GM21515 (cell line): ENCODE measurements at regions not wholly inside any gene's neighbourhood (a gene's known extent, or its start where the extent isn't known, plus 50 kb on each side); places are given as distances from the start of the nearest gene placed in this dataset.

ENCODE experiments used
- ATAC-seq: cut with Tn5 transposase; IDR thresholded peaks from one replicate; pipeline ENCODE4 v1.9.1; 2021; ENCODE audit not compliant: unreplicated experiment

- ATAC-seq = no peak
These were observed 338.7 kb downstream of the SIPA1L2 start for GRCh38 chr1:232291261-232291660.

- ATAC-seq = no peak
These were observed 339.4 kb downstream of the SIPA1L2 start for GRCh38 chr1:232290570-232290969.

GRCh38 chr1:232287676-232288569 is 342.0 kb downstream of the SIPA1L2 start:
- ATAC-seq = no peak

- no peak for ATAC-seq
These were observed 344.8 kb downstream of the SIPA1L2 start for GRCh38 chr1:232285138-232285537.

- no peak for ATAC-seq
These were observed 346.1 kb downstream of the SIPA1L2 start for GRCh38 chr1:232283864-232284263.

- no peak for ATAC-seq
These were observed 347.4 kb downstream of the SIPA1L2 start for GRCh38 chr1:232282498-232282897.

DNA sequence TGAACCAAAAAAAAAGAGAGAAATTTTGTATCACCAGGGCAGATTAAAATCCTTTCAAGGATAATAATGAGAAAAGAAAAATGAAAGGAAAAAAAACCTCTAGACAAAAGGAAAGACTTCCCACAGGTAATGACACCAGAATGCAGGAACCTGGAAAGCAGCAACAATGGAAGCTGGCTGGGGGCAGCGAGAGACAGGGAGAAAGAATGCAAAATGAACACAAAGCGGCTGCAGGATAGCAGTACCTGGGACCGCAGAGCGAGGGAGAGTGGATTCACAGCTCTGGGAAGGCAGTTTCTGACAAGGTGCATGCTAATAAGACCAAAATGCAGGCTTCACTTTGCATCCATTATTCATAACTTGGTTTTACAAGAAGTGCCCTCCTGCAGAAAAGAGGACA is 349.0 kb downstream of the SIPA1L2 start:
- ATAC-seq = no peak

DNA sequence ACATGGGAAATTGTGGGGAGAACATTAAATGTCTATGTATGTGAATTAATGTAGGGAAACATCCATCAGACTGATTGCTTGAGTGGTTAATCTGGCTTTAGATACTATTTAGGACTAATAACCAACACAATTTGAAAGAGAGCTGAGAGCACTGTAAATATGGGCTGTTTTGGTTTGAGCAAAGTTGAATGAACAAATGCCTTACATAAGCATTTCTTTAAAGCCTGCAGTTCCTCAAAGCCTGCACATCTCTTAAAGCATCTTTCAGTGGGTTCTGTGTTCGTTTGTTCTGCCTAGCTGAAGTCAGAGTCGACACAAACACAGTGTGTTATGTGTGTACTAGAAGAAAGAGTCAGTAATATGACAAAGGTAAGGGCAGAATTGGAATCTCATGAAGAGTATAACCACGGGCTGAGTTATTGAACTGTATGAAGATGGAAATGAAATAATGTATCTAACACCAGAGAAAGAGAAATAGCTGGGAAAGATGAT is 350.0 kb downstream of the SIPA1L2 start:
- ATAC-seq = no peak

- no peak for ATAC-seq
These were observed 351.0 kb downstream of the SIPA1L2 start for GRCh38 chr1:232278925-232279324.

DNA sequence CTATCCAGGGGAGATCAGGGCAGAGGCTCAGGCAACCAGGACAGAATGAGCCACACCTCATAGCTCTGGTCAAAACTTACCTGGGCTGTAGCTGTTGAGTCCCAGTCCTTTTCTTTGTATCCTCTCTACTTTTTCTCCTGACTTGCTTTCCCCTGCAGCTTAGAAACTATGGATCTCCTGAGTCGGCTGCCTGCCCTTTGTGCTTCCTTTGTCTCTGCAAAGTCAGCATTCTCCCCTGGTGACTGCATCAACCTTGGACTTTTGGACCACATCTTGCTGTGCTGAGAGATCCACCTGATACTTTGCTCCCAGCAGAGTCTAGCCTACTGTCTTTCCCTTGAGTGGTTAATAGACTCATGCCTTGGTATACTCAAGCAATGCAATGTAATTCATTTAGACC is 353.3 kb downstream of the SIPA1L2 start:
- ATAC-seq = no peak

DNA sequence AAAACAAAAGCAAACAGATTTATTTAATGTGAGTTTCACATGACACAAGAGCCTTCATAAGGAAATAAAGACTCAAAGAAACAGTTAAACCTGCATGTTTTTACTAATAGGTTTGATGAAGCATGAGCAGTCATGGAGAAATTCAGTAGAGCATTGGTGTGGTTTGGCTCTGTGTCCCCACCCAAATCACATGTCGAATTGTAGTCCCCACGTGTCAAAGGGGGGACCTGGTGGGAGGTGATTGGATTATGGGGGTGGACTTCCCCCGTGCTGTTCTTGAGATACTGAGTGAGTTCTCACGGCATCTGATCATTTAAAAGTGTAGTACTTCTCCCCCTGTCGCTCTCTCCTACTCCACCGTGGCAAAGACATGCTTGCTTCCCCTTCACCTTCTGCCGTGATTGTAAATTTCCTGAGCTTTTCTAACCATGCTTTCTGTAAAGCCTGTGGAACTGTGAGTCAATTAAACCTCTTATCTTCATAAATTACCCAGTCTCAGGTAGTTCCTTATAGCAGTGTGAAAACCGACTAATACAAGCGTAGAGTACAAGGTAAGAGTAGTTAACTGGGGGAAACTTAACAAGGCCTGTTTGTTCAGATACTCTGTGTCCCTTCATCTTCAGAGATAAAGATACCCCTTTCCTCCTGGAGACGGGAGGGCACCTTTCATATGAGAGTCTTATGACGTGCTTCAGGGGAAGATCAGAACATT is 354.8 kb downstream of the SIPA1L2 start:
- ATAC-seq = no peak

- ATAC-seq = no peak
These were observed 355.6 kb downstream of the SIPA1L2 start for GRCh38 chr1:232274236-232274855.

- no peak for ATAC-seq
These were observed 356.9 kb downstream of the SIPA1L2 start for GRCh38 chr1:232273011-232273410.

- no peak for ATAC-seq
These were observed 357.8 kb downstream of the SIPA1L2 start for GRCh38 chr1:232271991-232272589.

- ATAC-seq = no peak
These were observed 358.6 kb downstream of the SIPA1L2 start for GRCh38 chr1:232271299-232271698.

- no peak for ATAC-seq
These were observed 359.9 kb downstream of the SIPA1L2 start for GRCh38 chr1:232269988-232270387.

- ATAC-seq = no peak
These were observed 361.9 kb downstream of the SIPA1L2 start for GRCh38 chr1:232267837-232268598.

DNA sequence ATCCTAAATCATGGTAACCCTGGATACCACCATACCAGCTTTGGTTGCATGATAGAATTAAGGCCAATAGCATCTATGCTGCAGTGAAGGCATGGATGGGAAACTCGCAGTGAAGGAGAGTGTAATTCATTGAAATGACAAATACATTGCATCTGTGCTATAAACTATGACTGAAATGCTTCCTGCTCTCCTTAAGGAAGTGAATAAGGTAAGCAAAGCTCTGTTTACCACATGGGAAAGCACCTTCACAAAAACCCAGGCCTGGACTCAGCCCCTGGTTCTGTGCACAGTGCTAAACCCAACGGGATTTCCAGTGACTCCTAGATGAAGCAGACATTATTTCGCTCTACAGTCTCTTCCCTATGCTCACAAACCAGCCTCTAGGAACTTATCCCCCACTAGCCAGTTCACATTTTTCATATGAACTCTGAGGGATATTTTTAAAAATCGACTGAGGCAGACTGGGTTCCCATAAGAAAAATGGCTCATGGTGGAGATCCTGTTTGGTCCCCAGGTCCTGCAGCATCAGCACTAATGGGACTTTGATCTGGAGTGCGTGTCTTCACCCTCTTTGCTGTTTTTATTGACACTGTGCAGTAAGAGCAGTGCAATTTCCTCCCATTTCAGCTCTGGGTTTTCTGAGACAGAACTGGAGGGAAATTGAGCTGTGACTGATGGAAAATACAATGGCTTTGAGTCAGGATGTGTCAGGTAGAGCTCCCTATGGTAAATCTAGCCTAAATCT is 362.7 kb downstream of the SIPA1L2 start:
- ATAC-seq = no peak

DNA sequence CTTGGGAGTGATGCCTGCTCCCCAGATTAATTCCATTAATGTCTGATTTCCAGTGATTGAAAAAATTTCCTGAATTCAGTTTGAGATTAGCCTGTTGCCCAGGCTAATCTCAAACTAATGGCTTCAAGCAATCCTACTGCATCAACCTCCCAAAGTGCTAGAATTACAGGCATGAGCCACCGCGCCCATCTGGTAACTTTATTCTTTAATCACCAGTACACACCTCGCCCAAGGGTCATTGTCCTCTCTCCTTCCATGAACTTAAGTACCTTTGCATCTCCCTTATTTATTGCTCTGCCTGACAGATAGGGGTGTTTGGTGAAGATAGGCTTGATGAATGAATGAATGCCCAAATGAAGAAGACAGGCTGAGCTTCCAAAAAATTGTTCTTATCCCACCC is 366.5 kb downstream of the SIPA1L2 start:
- no peak for ATAC-seq

DNA sequence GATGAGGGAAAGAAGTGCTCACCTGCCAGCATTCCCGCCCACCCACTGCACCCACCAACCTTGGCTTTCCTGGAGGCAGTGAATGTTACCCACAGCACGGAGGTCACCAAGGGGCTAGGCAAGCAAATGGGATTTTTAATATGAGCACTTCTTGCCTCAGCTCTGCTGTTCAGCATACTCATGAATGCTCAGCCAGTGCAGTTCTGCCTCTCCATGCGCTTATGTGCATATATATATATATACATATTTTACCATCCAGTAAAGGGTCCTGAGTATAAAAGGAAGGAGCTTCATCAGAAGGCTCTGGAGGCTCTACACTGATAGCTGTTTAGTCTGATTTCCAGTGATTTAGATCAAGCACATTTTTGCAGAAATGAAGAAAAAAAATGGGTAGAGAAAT is 366.9 kb downstream of the SIPA1L2 start:
- ATAC-seq = no peak
